Body of pancreas (tissue), 4 donors: ENCODE measurements at regions not wholly inside any gene's neighbourhood (a gene's known extent, or its start where the extent isn't known, plus 50 kb on each side); places are given as distances from the start of the nearest gene placed in this dataset.

Experiments
- CTCF ChIP-seq, 7 experiments: fragments of 450-650 bp in 4 of 7; fragments of 200-600 bp in 3 of 7; sonication (generic) in 3 of 7; IDR thresholded peaks; one replicate each; pipeline ENCODE4 v1.5.1; 2016 to 2019; ENCODE audit warnings: antibody characterized with exemption in 7 of 7
- POLR2A ChIP-seq, 3 donors: fragments of 450-650 bp; IDR thresholded peaks; one replicate each; pipeline ENCODE4 v1.6.1; 2016; ENCODE audit warnings: antibody characterized with exemption in 3 of 3, mild to moderate bottlenecking in 2 of 3

DNA sequence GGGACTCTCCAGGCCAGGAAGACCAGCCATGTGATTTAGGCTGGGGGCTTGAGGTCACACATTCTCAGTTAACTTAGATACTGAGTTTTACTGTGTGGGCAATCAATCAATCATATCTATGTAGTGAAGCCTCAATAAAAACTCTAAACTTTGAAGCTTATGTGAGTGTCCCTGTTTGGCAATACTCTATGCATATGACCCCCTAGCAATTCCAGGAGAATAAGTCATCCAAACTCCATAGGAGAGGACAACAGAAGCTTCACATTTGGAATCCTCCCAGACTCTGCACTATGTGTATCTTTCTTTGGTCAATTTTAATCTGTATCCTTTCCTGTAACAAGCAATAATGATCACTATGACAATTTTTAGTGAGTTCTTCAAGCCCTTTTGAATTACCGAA lies 216.8 kb upstream of the RGMB start:
- TF ChIP-seq CTCF (IDR thresholded peaks at IDR 0.05) = no peak
- TF ChIP-seq POLR2A (IDR thresholded peaks at IDR 0.05) = no peak
